ENCODE measurements at regions not wholly inside any gene's neighbourhood (a gene's known extent, or its start where the extent isn't known, plus 50 kb on each side); places are given as distances from the start of the nearest gene placed in this dataset.

GRCh38 chr14:96631030-96631429 lies 128.8 kb downstream of the PAPOLA start:
- ChIA-PET POLR2A (no interaction called here), CTCF (no interaction called here)
- no peak overlapping the region for H3K9ac ChIP-seq (replicated peaks; ENCODE audit: extremely low read depth, insufficient read depth, low read length)
- no peak for FAIRE-seq
- dilution Hi-C loops (cut with MboI; ENCODE audit: extremely low pct_ligation_motif_present, low sequenced_read_pairs) (no loop called here), intact Hi-C loops (cut with micrococcal nuclease) (no loop called here)
- H3K4me1 ChIP-seq (ENCODE audit: control insufficient read depth, extremely low read depth, insufficient read depth, low read length) = no peaks in the 10 kb centered on the region
- no peak overlapping the region for H3K4me2 ChIP-seq (ENCODE audit: insufficient read depth, low read length)
- no peak for DNase-seq (ENCODE audit: low read depth, low spot score)
- H3K9me1 ChIP-seq (replicated peaks; ENCODE audit: control insufficient read depth, extremely low read depth, insufficient read depth, low read length) = no peaks in the 10 kb centered on the region
- TF ChIP-seq EZH2 (IDR thresholded peaks at IDR 0.05; ENCODE audit: borderline replicate concordance, low read depth, low read length, severe bottlenecking) (no peak), MYC (IDR thresholded peaks at IDR 0.05; ENCODE audit: low read depth, low read length) (no peak), GATA2 (IDR thresholded peaks at IDR 0.05; ENCODE audit: insufficient read depth, insufficient read length, low read depth, low read length) (no peak), FOS (IDR thresholded peaks at IDR 0.05; ENCODE audit: borderline replicate concordance, insufficient read depth, low read length) (no peak), POLR2A (IDR thresholded peaks at IDR 0.05; ENCODE audit: low read depth, low read length) (no peak), POLR2AphosphoS5 (IDR thresholded peaks at IDR 0.05; ENCODE audit: insufficient read depth, low read depth, low read length) (no peak), JUN (IDR thresholded peaks at IDR 0.05; ENCODE audit: borderline replicate concordance, insufficient read depth, insufficient read length, low read depth) (no peak)
- no peak overlapping the region for H2AFZ ChIP-seq (ENCODE audit: low read depth, low read length)
- no peaks in the 10 kb centered on the region for H3K79me2 ChIP-seq (ENCODE audit: control insufficient read depth, insufficient read depth, low read length)
- H3K36me3 ChIP-seq (ENCODE audit: control insufficient read depth in 2 of 2, extremely low read depth in 1 of 2, insufficient read depth in 2 of 2, low read length in 2 of 2) = no peaks in the 10 kb centered on the region
- no peak overlapping the region for H3K27ac ChIP-seq (ENCODE audit: insufficient read depth, low read depth, low read length)
- no TSS peak for BruUV-seq (replicated peaks)
- H3K9me3 ChIP-seq (replicated peaks; ENCODE audit: control insufficient read depth, insufficient read depth, low read length) = no peaks in the 10 kb centered on the region
- H3K27me3 ChIP-seq (ENCODE audit: control insufficient read depth in 2 of 2, insufficient read depth in 2 of 2, low read length in 2 of 2) = no peaks in the 10 kb centered on the region
- H4K20me1 ChIP-seq (replicated peaks; ENCODE audit: control insufficient read depth, extremely low read depth, insufficient read depth, low read length) = no peaks in the 10 kb centered on the region
- no peak overlapping the region for H3K4me3 ChIP-seq (replicated peaks in 1 of 3; ENCODE audit: insufficient read depth in 1 of 3, low read depth in 1 of 3, low read length in 3 of 3)

GRCh38 chr14:96631621-96632362 lies 129.6 kb downstream of the PAPOLA start:
- ChIA-PET CTCF (no interaction called here), POLR2A (no interaction called here)
- no TSS peak for BruUV-seq (replicated peaks)
- Histone ChIP-seq H3K27ac (ENCODE audit: insufficient read depth, low read depth, low read length) (no peak overlapping the region), H4K20me1 (replicated peaks; ENCODE audit: control insufficient read depth, extremely low read depth, insufficient read depth, low read length) (no peaks in the 10 kb centered on the region), H3K9me1 (replicated peaks; ENCODE audit: control insufficient read depth, extremely low read depth, insufficient read depth, low read length) (no peaks in the 10 kb centered on the region), H3K4me3 (replicated peaks in 1 of 3; ENCODE audit: insufficient read depth in 1 of 3, low read depth in 1 of 3, low read length in 3 of 3) (no peak overlapping the region), H3K4me2 (ENCODE audit: insufficient read depth, low read length) (no peak overlapping the region), H2AFZ (ENCODE audit: low read depth, low read length) (no peak overlapping the region), H3K9ac (replicated peaks; ENCODE audit: extremely low read depth, insufficient read depth, low read length) (no peak overlapping the region), H3K27me3 (ENCODE audit: control insufficient read depth in 2 of 2, insufficient read depth in 2 of 2, low read length in 2 of 2) (no peaks in the 10 kb centered on the region), H3K79me2 (ENCODE audit: control insufficient read depth, insufficient read depth, low read length) (no peaks in the 10 kb centered on the region), H3K4me1 (ENCODE audit: control insufficient read depth, extremely low read depth, insufficient read depth, low read length) (no peaks in the 10 kb centered on the region), H3K36me3 (ENCODE audit: control insufficient read depth in 2 of 2, extremely low read depth in 1 of 2, insufficient read depth in 2 of 2, low read length in 2 of 2) (no peaks in the 10 kb centered on the region), H3K9me3 (replicated peaks; ENCODE audit: control insufficient read depth, insufficient read depth, low read length) (no peaks in the 10 kb centered on the region)
- TF ChIP-seq CTCF (IDR thresholded peaks at IDR 0.05; ENCODE audit: extremely low read depth in 1 of 2, insufficient read depth in 1 of 2, low read depth in 1 of 2, low read length in 2 of 2) = no peak
- TF ChIP-seq POLR2AphosphoS5 (IDR thresholded peaks at IDR 0.05; ENCODE audit: insufficient read depth, low read depth, low read length) = no peak
- TF ChIP-seq GATA2 (IDR thresholded peaks at IDR 0.05; ENCODE audit: insufficient read depth, insufficient read length, low read depth, low read length) = no peak
- TF ChIP-seq, protein P1, sequence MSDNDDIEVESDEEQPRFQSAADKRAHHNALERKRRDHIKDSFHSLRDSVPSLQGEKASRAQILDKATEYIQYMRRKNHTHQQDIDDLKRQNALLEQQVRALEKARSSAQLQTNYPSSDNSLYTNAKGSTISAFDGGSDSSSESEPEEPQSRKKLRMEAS (IDR thresholded peaks at IDR 0.05; ENCODE audit: insufficient read depth, insufficient read length) = no peak
- no peak for TF ChIP-seq MYC (IDR thresholded peaks at IDR 0.05; ENCODE audit: low read depth, low read length)
- TF ChIP-seq JUN (IDR thresholded peaks at IDR 0.05; ENCODE audit: borderline replicate concordance, insufficient read depth, insufficient read length, low read depth) = no peak
- no peak for TF ChIP-seq EZH2 (IDR thresholded peaks at IDR 0.05; ENCODE audit: borderline replicate concordance, low read depth, low read length, severe bottlenecking)
- no peak for TF ChIP-seq FOS (IDR thresholded peaks at IDR 0.05; ENCODE audit: borderline replicate concordance, insufficient read depth, low read length)
- TF ChIP-seq POLR2A (IDR thresholded peaks at IDR 0.05; ENCODE audit: low read depth, low read length) = no peak
- no peak for FAIRE-seq
- no peak for DNase-seq (ENCODE audit: low read depth, low spot score)
- intact Hi-C loops (cut with micrococcal nuclease) (no loop called here), dilution Hi-C loops (cut with MboI; ENCODE audit: extremely low pct_ligation_motif_present, low sequenced_read_pairs) (no loop called here)

All from endothelial cell of umbilical vein (primary cell).